Kidney epithelial cell (primary cell): ENCODE measurements at regions not wholly inside any gene's neighbourhood (a gene's known extent, or its start where the extent isn't known, plus 50 kb on each side); places are given as distances from the start of the nearest gene placed in this dataset.

ENCODE experiments used
- DNase-seq: peaks from one replicate; pipeline ENCODE4 v3.0.0-alpha.2; 2010; ENCODE audit warnings: low read depth
- H3K27me3 ChIP-seq: 2 replicates; pipeline ENCODE4 v1.6.0; 2011; ENCODE audit warnings: low read length; ENCODE audit not compliant: control insufficient read depth, insufficient read depth
- H3K36me3 ChIP-seq: 2 replicates; pipeline ENCODE4 v1.5.1; 2011; ENCODE audit warnings: low read length; ENCODE audit not compliant: control insufficient read depth, insufficient read depth
- H3K4me3 ChIP-seq: 2 replicates; pipeline ENCODE4 v1.5.1; 2011; ENCODE audit warnings: low read depth, mild to moderate bottlenecking, control low read depth, low read length
- TF ChIP-seq, protein P1 (sequence below): IDR thresholded peaks from 2 replicates; pipeline ENCODE4 v1.5.1; 2011; ENCODE audit warnings: mild to moderate bottlenecking, moderate library complexity, low read length, control low read depth, inconsistent platforms; ENCODE audit not compliant: insufficient read depth, poor library complexity, severe bottlenecking

DNA sequence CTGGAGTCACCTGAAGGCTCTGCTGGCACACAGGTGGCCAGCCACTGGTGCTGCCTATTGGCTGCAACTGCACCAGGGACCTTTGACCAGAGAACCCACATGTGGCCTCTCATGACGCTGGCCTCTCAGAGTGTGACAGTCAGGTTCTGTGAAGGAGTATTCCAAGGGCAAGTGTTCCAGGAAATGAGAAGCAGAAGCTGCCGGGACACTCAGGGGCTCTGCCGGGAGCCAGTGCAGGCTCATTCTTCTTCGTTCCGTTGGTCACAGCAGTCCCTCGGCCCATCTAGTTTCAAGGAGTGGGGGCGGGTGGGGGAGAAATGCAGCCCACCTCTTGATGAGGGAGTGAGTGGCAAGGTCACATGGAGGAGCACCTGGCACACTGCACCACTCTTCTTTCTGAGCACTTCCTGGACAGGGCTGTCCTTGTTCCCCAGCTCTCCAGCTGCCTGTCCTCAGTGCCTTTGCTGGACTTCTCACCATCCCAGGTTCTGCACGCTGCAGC is 237.5 kb downstream of the GADD45G start:
- TF ChIP-seq, protein P1, sequence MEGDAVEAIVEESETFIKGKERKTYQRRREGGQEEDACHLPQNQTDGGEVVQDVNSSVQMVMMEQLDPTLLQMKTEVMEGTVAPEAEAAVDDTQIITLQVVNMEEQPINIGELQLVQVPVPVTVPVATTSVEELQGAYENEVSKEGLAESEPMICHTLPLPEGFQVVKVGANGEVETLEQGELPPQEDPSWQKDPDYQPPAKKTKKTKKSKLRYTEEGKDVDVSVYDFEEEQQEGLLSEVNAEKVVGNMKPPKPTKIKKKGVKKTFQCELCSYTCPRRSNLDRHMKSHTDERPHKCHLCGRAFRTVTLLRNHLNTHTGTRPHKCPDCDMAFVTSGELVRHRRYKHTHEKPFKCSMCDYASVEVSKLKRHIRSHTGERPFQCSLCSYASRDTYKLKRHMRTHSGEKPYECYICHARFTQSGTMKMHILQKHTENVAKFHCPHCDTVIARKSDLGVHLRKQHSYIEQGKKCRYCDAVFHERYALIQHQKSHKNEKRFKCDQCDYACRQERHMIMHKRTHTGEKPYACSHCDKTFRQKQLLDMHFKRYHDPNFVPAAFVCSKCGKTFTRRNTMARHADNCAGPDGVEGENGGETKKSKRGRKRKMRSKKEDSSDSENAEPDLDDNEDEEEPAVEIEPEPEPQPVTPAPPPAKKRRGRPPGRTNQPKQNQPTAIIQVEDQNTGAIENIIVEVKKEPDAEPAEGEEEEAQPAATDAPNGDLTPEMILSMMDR, result no peak
- H3K36me3 ChIP-seq, result no peaks in the 10 kb centered on the region
- H3K4me3 ChIP-seq, result no peak overlapping the region
- peaks cover 7% of the 10 kb centered on the region for H3K27me3 ChIP-seq
- no peak for DNase-seq

DNA sequence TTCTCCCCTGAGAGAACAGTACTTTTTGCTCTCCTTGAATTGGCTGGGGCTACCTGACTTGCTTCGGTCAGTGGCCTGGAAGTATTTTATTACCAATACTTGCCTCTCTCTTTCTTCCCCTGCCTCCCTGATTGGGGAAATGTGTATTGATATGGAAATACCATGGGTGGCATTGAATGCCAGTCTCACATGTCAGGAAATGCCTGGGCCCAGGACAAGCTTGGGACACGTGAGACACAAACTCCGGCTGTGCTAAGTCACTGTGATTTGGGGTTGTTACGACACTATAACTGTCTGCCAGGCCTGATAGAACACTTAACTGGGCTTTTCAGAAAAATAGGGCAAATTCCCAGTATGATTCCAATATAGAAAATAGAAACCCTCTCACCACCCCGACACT is 238.3 kb downstream of the GADD45G start:
- TF ChIP-seq, protein P1, result no peak
- no peaks in the 10 kb centered on the region for H3K36me3 ChIP-seq

DNA sequence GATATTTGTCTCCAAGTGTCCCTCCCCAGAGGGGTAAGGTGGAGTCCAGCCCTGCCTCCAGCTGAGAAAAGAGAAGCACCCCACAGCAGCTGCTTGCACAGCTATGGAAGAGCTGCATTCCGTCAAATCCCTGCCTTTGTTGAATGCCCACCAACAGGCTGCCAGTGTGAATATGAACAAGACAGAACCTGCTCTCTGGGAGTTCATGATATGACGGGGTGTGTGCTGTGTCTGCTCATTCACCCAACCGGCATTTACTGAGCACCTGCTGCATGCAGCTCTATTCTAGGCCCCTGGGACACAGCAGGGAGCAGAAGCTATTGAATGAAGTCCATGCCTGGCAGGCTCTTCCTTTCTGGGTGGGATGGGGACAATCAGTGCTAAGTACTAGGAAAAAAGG is 238.8 kb downstream of the GADD45G start:
- TF ChIP-seq, protein P1, result no peak
- H3K36me3 ChIP-seq, result no peaks in the 10 kb centered on the region
- peaks cover 7% of the 10 kb centered on the region for H3K27me3 ChIP-seq
- no peak for DNase-seq
- no peak overlapping the region for H3K4me3 ChIP-seq

More for the DNA sequence above, 238.3 kb downstream of the GADD45G start:
- Histone ChIP-seq H3K4me3 (no peak overlapping the region), H3K27me3 (peaks cover 7% of the 10 kb centered on the region)
- no peak for DNase-seq

DNA sequence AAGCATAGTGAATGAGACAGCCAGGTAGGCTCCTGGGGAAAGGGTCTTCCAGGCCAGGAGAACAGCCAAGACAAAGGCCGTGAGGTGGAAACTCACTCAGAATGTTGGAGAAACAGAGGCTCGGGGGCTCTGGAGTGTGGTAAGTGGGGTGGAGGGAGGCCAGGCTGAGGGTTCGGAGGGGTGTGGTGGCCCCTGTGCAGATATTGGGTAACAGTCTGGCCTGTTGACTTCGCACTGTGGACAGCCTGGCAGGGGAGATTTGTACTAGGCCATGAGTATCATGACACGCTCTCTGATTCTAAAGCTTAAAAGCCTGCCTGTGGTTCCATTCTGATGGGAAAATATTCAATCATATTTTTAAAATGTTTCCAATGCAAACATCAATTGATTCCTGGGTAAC is 239.3 kb downstream of the GADD45G start:
- TF ChIP-seq, protein P1, result no peak
- no peak overlapping the region for H3K4me3 ChIP-seq
- no peak for DNase-seq
- peaks cover 7% of the 10 kb centered on the region for H3K27me3 ChIP-seq
- H3K36me3 ChIP-seq, result no peaks in the 10 kb centered on the region

DNA sequence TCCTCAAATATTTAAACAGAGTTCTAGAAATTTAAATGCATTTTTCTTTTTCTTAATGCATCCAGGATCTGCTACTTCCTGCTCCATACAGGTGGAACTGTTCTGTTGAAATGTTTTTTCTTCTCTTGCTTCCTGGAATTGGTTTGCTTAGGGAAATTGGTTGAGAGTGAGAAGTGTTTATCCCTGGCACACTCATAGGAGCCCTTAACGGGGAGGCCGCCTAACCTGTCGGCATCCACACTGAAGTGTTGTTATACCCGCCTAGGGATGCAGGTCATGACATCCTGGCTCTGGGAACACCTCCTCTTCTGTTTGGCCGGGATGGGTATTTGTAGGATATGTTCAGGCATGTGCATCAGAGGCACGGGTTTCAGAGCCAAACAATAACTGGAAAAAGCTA is 239.7 kb downstream of the GADD45G start:
- Histone ChIP-seq H3K36me3 (no peaks in the 10 kb centered on the region), H3K27me3 (peaks cover 7% of the 10 kb centered on the region), H3K4me3 (no peak overlapping the region)
- no peak for DNase-seq
- TF ChIP-seq, protein P1, result no peak

DNA sequence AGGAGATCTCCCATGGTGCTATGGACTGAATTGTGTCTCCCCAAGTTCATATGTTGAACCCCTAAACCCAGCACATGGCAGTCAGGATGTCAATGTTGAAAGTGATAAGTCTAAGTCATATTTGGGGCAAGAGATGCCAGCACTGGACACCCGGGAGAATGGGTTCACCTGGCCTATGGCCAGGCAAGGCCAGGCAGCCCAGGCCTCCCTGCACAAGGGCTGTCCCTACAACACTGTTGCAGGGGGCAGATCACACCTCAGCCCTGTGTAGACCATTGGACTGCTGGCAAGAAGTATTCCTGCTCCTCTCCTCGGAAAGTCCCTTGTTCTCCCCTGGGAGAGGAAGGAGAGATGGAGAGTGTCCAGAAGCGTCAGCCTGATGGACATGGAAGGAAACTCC is 240.5 kb downstream of the GADD45G start:
- DNase-seq, result no peak
- Histone ChIP-seq H3K27me3 (peaks cover 7% of the 10 kb centered on the region), H3K36me3 (no peaks in the 10 kb centered on the region), H3K4me3 (no peak overlapping the region)
- TF ChIP-seq, protein P1, result no peak
